ENCODE measurements at regions not wholly inside any gene's neighbourhood (a gene's known extent, or its start where the extent isn't known, plus 50 kb on each side); places are given as distances from the start of the nearest gene placed in this dataset.

GRCh38 chr10:36452851-36453250, 672.5 kb upstream of the ANKRD30A start:
- H3K9ac ChIP-seq (ENCODE audit: low read length): no peak overlapping the region
- no peaks in the 10 kb centered on the region for H3K27me3 ChIP-seq (ENCODE audit: control insufficient read depth, insufficient read depth, low read length)
- H3K36me3 ChIP-seq (ENCODE audit: control insufficient read depth, insufficient read depth, low read length): 0 out of 2 replicates have a peak, but pooled peaks cover 4% of the 10 kb centered on the region
- no peak overlapping the region for H3K4me3 ChIP-seq (ENCODE audit: low read depth, low read length)
- no peak overlapping the region for H3K27ac ChIP-seq (ENCODE audit: low read depth, low read length)
- H3K4me1 ChIP-seq (ENCODE audit: control insufficient read depth, insufficient read depth, low read length): peaks cover 20% of the 10 kb centered on the region
- H3K9me3 ChIP-seq (ENCODE audit: control insufficient read depth, insufficient read depth, low read depth, low read length): peaks cover 26% of the 10 kb centered on the region

GRCh38 chr10:36451391-36451970, 673.9 kb upstream of the ANKRD30A start:
- H3K4me3 ChIP-seq (ENCODE audit: low read depth, low read length): no peak overlapping the region
- H3K36me3 ChIP-seq (ENCODE audit: control insufficient read depth, insufficient read depth, low read length): 0 out of 2 replicates have a peak, but pooled peaks cover 4% of the 10 kb centered on the region
- H3K9ac ChIP-seq (ENCODE audit: low read length): no peak overlapping the region
- H3K27me3 ChIP-seq (ENCODE audit: control insufficient read depth, insufficient read depth, low read length): no peaks in the 10 kb centered on the region
- H3K27ac ChIP-seq (ENCODE audit: low read depth, low read length): no peak overlapping the region
- peaks cover 15% of the 10 kb centered on the region for H3K9me3 ChIP-seq (ENCODE audit: control insufficient read depth, insufficient read depth, low read depth, low read length)
- H3K4me1 ChIP-seq (ENCODE audit: control insufficient read depth, insufficient read depth, low read length): peaks cover 24% of the 10 kb centered on the region

GRCh38 chr10:36450380-36450779, 675.0 kb upstream of the ANKRD30A start:
- H3K4me3 ChIP-seq (ENCODE audit: low read depth, low read length): no peak overlapping the region
- H3K4me1 ChIP-seq (ENCODE audit: control insufficient read depth, insufficient read depth, low read length): peaks cover 26% of the 10 kb centered on the region
- 0 out of 2 replicates have a peak, but pooled peaks cover 4% of the 10 kb centered on the region for H3K36me3 ChIP-seq (ENCODE audit: control insufficient read depth, insufficient read depth, low read length)
- H3K27ac ChIP-seq (ENCODE audit: low read depth, low read length): no peak overlapping the region
- H3K9ac ChIP-seq (ENCODE audit: low read length): no peak overlapping the region
- H3K27me3 ChIP-seq (ENCODE audit: control insufficient read depth, insufficient read depth, low read length): no peaks in the 10 kb centered on the region
- H3K9me3 ChIP-seq (ENCODE audit: control insufficient read depth, insufficient read depth, low read depth, low read length): peaks cover 15% of the 10 kb centered on the region

DNA sequence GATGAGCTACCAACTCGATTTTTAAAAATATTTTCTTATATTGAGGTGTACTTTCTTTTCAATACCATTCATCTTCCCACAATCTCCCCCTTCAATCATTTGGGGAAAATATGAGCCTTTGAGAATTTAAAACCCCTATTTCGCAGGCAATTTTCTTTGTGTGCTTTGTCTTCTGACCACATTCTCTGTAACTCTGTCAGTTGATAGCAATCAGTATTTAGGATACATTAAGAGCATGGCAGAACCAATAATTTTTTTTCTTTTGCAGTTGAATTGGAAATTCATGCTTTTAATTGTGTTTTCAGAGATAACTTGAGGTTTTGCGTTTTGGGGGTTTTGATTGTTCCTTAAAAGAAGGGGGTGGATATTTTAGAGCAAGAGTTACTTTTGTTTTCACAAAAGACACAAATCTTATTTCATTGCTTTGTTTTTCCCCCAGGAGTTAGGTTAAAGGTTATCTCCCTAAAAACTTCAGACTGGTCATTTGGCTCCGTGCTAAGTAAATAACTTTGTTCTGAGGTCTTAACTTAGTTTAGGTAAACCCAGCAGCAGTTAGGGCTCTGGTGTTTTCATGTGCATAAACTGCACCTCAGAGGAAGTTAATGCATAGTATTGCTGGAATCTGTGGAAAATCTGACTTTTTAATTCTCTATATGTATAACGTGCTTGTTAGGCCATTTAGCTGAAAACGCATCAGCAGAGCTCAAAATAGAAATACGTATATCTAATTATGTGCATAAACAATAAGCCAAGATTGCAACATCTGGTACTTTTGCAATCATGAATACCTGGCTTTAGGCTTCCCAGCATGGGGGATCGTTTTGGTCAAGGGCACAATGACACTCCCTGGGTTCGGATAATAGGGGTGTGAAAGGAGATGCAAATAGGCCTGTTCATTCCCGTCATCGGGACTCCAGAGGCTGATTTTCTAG, 676.4 kb upstream of the ANKRD30A start:
- H3K9ac ChIP-seq (ENCODE audit: low read length): no peak overlapping the region
- peak overlapping the region; percentile 86 for H3K27ac ChIP-seq (ENCODE audit: low read depth, low read length)

GRCh38 chr10:36446881-36447280, 678.5 kb upstream of the ANKRD30A start:
- H3K9ac ChIP-seq (ENCODE audit: low read length): no peak overlapping the region
- 0 out of 2 replicates have a peak, but pooled peaks cover 2% of the 10 kb centered on the region for H3K36me3 ChIP-seq (ENCODE audit: control insufficient read depth, insufficient read depth, low read length)
- H3K27me3 ChIP-seq (ENCODE audit: control insufficient read depth, insufficient read depth, low read length): no peaks in the 10 kb centered on the region
- H3K4me3 ChIP-seq (ENCODE audit: low read depth, low read length): no peak overlapping the region
- H3K4me1 ChIP-seq (ENCODE audit: control insufficient read depth, insufficient read depth, low read length): peaks cover 33% of the 10 kb centered on the region
- H3K27ac ChIP-seq (ENCODE audit: low read depth, low read length): no peak overlapping the region
- H3K9me3 ChIP-seq (ENCODE audit: control insufficient read depth, insufficient read depth, low read depth, low read length): peaks cover 5% of the 10 kb centered on the region

More for the DNA sequence above, 676.4 kb upstream of the ANKRD30A start:
- peaks cover 33% of the 10 kb centered on the region for H3K4me1 ChIP-seq (ENCODE audit: control insufficient read depth, insufficient read depth, low read length)
- H3K9me3 ChIP-seq (ENCODE audit: control insufficient read depth, insufficient read depth, low read depth, low read length): peaks cover 15% of the 10 kb centered on the region
- peak overlapping the region; percentile 17 for H3K4me3 ChIP-seq (ENCODE audit: low read depth, low read length)
- H3K36me3 ChIP-seq (ENCODE audit: control insufficient read depth, insufficient read depth, low read length): 0 out of 2 replicates have a peak, but pooled peaks cover 4% of the 10 kb centered on the region
- no peaks in the 10 kb centered on the region for H3K27me3 ChIP-seq (ENCODE audit: control insufficient read depth, insufficient read depth, low read length)

DNA sequence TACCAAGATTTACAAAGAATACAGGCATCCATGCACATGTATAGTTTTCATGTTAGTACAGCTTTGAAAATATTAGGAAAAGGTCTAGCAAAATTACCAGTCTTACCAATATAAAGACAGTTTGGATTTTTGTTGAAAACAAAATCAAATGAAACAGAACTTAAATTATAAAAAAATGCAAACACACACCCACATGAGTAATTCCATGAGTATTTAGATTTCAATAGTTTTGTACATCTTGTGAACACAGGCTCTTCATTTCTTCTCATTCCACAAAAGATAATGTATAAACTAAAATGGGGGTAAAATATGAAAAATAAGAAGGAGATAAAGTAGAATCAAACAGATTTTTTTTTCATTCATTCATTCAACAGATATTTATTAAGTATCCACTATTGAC, 682.2 kb upstream of the ANKRD30A start:
- H3K27me3 ChIP-seq (ENCODE audit: control insufficient read depth, insufficient read depth, low read length): no peaks in the 10 kb centered on the region
- H3K9ac ChIP-seq (ENCODE audit: low read length): no peak overlapping the region
- H3K36me3 ChIP-seq (ENCODE audit: control insufficient read depth, insufficient read depth, low read length): no peaks in the 10 kb centered on the region
- H3K9me3 ChIP-seq (ENCODE audit: control insufficient read depth, insufficient read depth, low read depth, low read length): no peaks in the 10 kb centered on the region
- H3K27ac ChIP-seq (ENCODE audit: low read depth, low read length): no peak overlapping the region
- H3K4me3 ChIP-seq (ENCODE audit: low read depth, low read length): no peak overlapping the region
- H3K4me1 ChIP-seq (ENCODE audit: control insufficient read depth, insufficient read depth, low read length): peaks cover 13% of the 10 kb centered on the region

GRCh38 chr10:36441557-36441956, 683.8 kb upstream of the ANKRD30A start:
- Histone ChIP-seq H3K9me3 (ENCODE audit: control insufficient read depth, insufficient read depth, low read depth, low read length) (no peaks in the 10 kb centered on the region), H3K27me3 (ENCODE audit: control insufficient read depth, insufficient read depth, low read length) (no peaks in the 10 kb centered on the region), H3K9ac (ENCODE audit: low read length) (no peak overlapping the region), H3K36me3 (ENCODE audit: control insufficient read depth, insufficient read depth, low read length) (no peaks in the 10 kb centered on the region), H3K27ac (ENCODE audit: low read depth, low read length) (no peak overlapping the region), H3K4me3 (ENCODE audit: low read depth, low read length) (no peak overlapping the region), H3K4me1 (ENCODE audit: control insufficient read depth, insufficient read depth, low read length) (peaks cover 9% of the 10 kb centered on the region)

- Histone ChIP-seq H3K9ac (ENCODE audit: low read length) (no peak overlapping the region), H3K27me3 (ENCODE audit: control insufficient read depth, insufficient read depth, low read length) (no peaks in the 10 kb centered on the region), H3K4me3 (ENCODE audit: low read depth, low read length) (no peak overlapping the region), H3K36me3 (ENCODE audit: control insufficient read depth, insufficient read depth, low read length) (no peaks in the 10 kb centered on the region), H3K27ac (ENCODE audit: low read depth, low read length) (no peak overlapping the region; the same call in 1 of the 2 replicates), H3K4me1 (ENCODE audit: control insufficient read depth, insufficient read depth, low read length) (peaks cover 8% of the 10 kb centered on the region), H3K9me3 (ENCODE audit: control insufficient read depth, insufficient read depth, low read depth, low read length) (no peaks in the 10 kb centered on the region)
Observed at GRCh38 chr10:36440539-36440938, 684.9 kb upstream of the ANKRD30A start.

DNA sequence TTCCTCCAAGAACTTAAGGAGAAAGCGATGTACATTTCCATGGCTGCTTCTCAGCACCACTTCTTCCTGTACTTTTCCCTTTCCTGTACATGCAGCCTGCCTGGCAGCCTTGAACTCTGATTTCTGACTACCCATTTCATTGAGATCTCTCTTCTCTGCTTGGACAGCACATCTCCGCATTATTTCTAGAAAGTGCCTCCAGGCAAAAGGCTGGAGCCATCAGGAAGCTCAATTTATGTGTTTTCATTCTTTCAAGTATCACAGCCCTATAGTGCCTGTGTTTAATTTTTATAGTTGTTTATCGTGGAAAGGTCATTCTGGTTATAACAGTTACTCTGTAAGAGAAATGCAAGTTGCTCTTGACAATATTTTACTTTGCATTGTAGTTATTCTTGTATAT, 688.0 kb upstream of the ANKRD30A start:
- Histone ChIP-seq H3K9me3 (ENCODE audit: control insufficient read depth, insufficient read depth, low read depth, low read length) (no peaks in the 10 kb centered on the region), H3K36me3 (ENCODE audit: control insufficient read depth, insufficient read depth, low read length) (no peaks in the 10 kb centered on the region), H3K9ac (ENCODE audit: low read length) (no peak overlapping the region), H3K4me1 (ENCODE audit: control insufficient read depth, insufficient read depth, low read length) (no peaks in the 10 kb centered on the region; the same call in 1 of the 2 replicates), H3K4me3 (ENCODE audit: low read depth, low read length) (no peak overlapping the region), H3K27me3 (ENCODE audit: control insufficient read depth, insufficient read depth, low read length) (no peaks in the 10 kb centered on the region), H3K27ac (ENCODE audit: low read depth, low read length) (no peak overlapping the region)

DNA sequence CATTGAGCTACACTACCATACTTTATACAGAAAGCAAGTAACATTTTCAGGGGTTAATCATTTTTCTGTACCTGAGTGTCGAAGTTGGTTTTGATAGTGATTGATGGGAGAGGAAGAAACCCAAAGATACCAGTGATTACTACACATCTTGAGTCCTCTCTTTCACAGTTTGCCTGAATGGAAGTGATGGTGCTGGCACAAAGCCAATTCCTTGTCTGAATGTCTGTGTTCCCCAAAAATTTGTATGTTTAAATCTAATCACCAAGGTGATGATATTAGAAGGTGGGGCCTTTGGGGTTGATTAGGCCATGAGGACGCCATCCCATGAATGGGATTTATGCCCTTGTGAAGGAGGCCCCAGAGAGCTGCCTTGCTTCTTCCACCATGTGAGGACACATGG, 696.9 kb upstream of the ANKRD30A start:
- no peak overlapping the region for H3K4me3 ChIP-seq (ENCODE audit: low read depth, low read length)
- H3K9me3 ChIP-seq (ENCODE audit: control insufficient read depth, insufficient read depth, low read depth, low read length): peaks cover 20% of the 10 kb centered on the region
- H3K27ac ChIP-seq (ENCODE audit: low read depth, low read length): no peak overlapping the region
- no peaks in the 10 kb centered on the region for H3K27me3 ChIP-seq (ENCODE audit: control insufficient read depth, insufficient read depth, low read length)
- no peak overlapping the region for H3K9ac ChIP-seq (ENCODE audit: low read length)
- H3K4me1 ChIP-seq (ENCODE audit: control insufficient read depth, insufficient read depth, low read length): no peaks in the 10 kb centered on the region
- no peaks in the 10 kb centered on the region for H3K36me3 ChIP-seq (ENCODE audit: control insufficient read depth, insufficient read depth, low read length)

All from HUES6 (cell line).